Right atrium auricular region (tissue), 2 donors: ENCODE measurements at regions not wholly inside any gene's neighbourhood (a gene's known extent, or its start where the extent isn't known, plus 50 kb on each side); places are given as distances from the start of the nearest gene placed in this dataset.

Experiments
- DNase-seq: peaks from one replicate; pipeline ENCODE4 v3.0.0-alpha.2; 2019; ENCODE audit warnings: low spot score
- H3K27ac ChIP-seq, 2 donors: fragments of 200-600 bp; sonication (generic); 1 replicate in 1 of 2; 2 replicates in 1 of 2; pipeline ENCODE4 v1.5.1; 2016 to 2019
- H3K27me3 ChIP-seq, 2 donors: fragments of 200-600 bp; sonication (generic); one replicate each; pipeline versions ENCODE4 v1.5.1 to v1.6.0; 2017 to 2019
- H3K36me3 ChIP-seq: fragments of 200-600 bp; sonication (generic); one replicate; pipeline ENCODE4 v1.5.1; 2016
- H3K4me1 ChIP-seq, 2 donors: fragments of 200-600 bp; sonication (generic); one replicate each; pipeline versions ENCODE4 v1.5.1 to v1.6.0; 2017 to 2019
- H3K4me3 ChIP-seq, 2 donors: fragments of 200-600 bp; sonication (generic); 1 replicate in 1 of 2; 2 replicates in 1 of 2; pipeline ENCODE4 v1.5.1; 2017 to 2019; ENCODE audit warnings: mild to moderate bottlenecking in 1 of 2, moderate library complexity in 1 of 2
- H3K9me3 ChIP-seq, 2 donors: fragments of 200-600 bp; sonication (generic); one replicate each; pipeline ENCODE4 v1.5.1; 2019
- TF ChIP-seq, protein P1 (sequence below), 2 donors: fragments of 200-600 bp; sonication (generic); IDR thresholded peaks; one replicate each; pipeline ENCODE4 v1.5.1; 2019; ENCODE audit warnings: antibody characterized with exemption in 2 of 2

GRCh38 chr3:163462446-163462845 lies 1615.8 kb downstream of the SI start:
- Histone ChIP-seq H3K9me3 (no peaks in the 10 kb centered on the region), H3K36me3 (no peaks in the 10 kb centered on the region), H3K4me3 (no peak overlapping the region), H3K27ac (no peak overlapping the region), H3K27me3 (no peaks in the 10 kb centered on the region), H3K4me1 (no peaks in the 10 kb centered on the region)
- TF ChIP-seq, protein P1, sequence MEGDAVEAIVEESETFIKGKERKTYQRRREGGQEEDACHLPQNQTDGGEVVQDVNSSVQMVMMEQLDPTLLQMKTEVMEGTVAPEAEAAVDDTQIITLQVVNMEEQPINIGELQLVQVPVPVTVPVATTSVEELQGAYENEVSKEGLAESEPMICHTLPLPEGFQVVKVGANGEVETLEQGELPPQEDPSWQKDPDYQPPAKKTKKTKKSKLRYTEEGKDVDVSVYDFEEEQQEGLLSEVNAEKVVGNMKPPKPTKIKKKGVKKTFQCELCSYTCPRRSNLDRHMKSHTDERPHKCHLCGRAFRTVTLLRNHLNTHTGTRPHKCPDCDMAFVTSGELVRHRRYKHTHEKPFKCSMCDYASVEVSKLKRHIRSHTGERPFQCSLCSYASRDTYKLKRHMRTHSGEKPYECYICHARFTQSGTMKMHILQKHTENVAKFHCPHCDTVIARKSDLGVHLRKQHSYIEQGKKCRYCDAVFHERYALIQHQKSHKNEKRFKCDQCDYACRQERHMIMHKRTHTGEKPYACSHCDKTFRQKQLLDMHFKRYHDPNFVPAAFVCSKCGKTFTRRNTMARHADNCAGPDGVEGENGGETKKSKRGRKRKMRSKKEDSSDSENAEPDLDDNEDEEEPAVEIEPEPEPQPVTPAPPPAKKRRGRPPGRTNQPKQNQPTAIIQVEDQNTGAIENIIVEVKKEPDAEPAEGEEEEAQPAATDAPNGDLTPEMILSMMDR (IDR thresholded peaks at IDR 0.05), result no peak
- no peak for DNase-seq

- H3K27me3 ChIP-seq, result no peaks in the 10 kb centered on the region
- TF ChIP-seq, protein P1 (IDR thresholded peaks at IDR 0.05), result no peak
- no peak for DNase-seq
- no peaks in the 10 kb centered on the region for H3K36me3 ChIP-seq
- peaks cover 5 to 19% of the 10 kb centered on the region in 2 donors for H3K9me3 ChIP-seq
- H3K4me1 ChIP-seq, result no peaks in the 10 kb centered on the region
- H3K4me3 ChIP-seq, result no peak overlapping the region
- no peak overlapping the region for H3K27ac ChIP-seq
These were observed 1627.6 kb downstream of the SI start for GRCh38 chr3:163450698-163451097.

DNA sequence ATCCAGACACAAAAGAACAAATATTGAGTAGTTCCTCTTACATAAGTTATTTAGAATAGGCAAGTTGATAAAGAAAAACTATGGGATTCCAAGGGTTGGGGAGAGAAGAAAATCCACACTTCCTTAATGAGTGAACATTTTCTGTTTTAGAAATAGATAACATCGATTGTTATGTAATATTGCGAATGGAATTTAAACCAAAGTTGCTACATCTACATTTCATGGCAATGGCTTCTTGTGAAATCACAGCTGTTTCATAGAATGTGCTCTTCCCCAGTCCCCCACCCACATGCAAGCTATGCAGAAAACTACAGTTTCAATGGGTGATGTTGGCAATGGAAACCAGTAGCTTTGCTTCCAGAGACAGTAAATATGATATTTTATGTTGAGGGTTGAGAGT lies 1639.5 kb downstream of the SI start:
- Histone ChIP-seq H3K9me3 (no peaks in the 10 kb centered on the region), H3K4me1 (no peaks in the 10 kb centered on the region), H3K36me3 (no peaks in the 10 kb centered on the region), H3K4me3 (no peak overlapping the region), H3K27me3 (no peaks in the 10 kb centered on the region), H3K27ac (no peak overlapping the region)
- no peak for DNase-seq
- TF ChIP-seq, protein P1 (IDR thresholded peaks at IDR 0.05), result no peak

- no peak overlapping the region for H3K27ac ChIP-seq
- no peaks in the 10 kb centered on the region for H3K27me3 ChIP-seq
- TF ChIP-seq, protein P1 (IDR thresholded peaks at IDR 0.05), result no peak
- H3K36me3 ChIP-seq, result no peaks in the 10 kb centered on the region
- peaks cover 0 to 4% of the 10 kb centered on the region in 2 donors for H3K9me3 ChIP-seq
- H3K4me3 ChIP-seq, result no peak overlapping the region
- H3K4me1 ChIP-seq, result no peaks in the 10 kb centered on the region
- DNase-seq, result no peak
These were observed 1655.6 kb downstream of the SI start for GRCh38 chr3:163422671-163423070.

GRCh38 chr3:163391407-163392181 lies 1686.7 kb downstream of the SI start:
- Histone ChIP-seq H3K27me3 (no peaks in the 10 kb centered on the region), H3K4me1 (no peaks in the 10 kb centered on the region), H3K27ac (no peak overlapping the region), H3K4me3 (no peak overlapping the region), H3K9me3 (no peaks in the 10 kb centered on the region), H3K36me3 (no peaks in the 10 kb centered on the region)
- TF ChIP-seq, protein P1 (IDR thresholded peaks at IDR 0.05), result no peak
- no peak for DNase-seq

- Histone ChIP-seq H3K36me3 (no peaks in the 10 kb centered on the region), H3K9me3 (no peaks in the 10 kb centered on the region), H3K27ac (no peak overlapping the region), H3K27me3 (no peaks in the 10 kb centered on the region), H3K4me1 (no peaks in the 10 kb centered on the region), H3K4me3 (no peak overlapping the region)
- TF ChIP-seq, protein P1 (IDR thresholded peaks at IDR 0.05), result no peak
- no peak for DNase-seq
These were observed 1693.9 kb downstream of the SI start for GRCh38 chr3:163384383-163384782.
